ENCODE measurements at regions not wholly inside any gene's neighbourhood (a gene's known extent, or its start where the extent isn't known, plus 50 kb on each side); places are given as distances from the start of the nearest gene placed in this dataset.

DNA sequence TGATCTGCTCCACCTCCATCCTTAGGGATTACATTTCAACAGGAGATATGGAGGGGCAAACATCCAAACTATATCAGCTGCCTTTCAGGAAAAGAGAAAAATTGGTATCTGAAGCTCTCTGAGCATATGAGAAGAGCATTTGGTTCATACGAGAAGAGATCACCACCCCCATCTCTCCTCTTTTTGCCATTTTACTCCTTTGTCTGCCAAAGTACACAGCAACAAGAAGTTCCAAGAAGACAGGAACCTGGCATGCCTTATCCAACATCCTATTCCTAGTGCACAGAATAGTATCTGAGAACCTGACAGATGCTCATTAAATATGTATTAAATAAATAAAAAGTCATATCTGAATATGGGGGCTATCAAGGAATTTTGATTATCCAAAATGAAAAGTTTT lies 142.5 kb upstream of the PKN2 start:
- ChIA-PET POLR2A (no interaction called here), RAD21 (ENCODE audit: unreplicated experiment) (no interaction called here), CTCF (no interaction called here), SMC1A (ENCODE audit: uncharacterized antibody, unreplicated experiment) (no interaction called here)
- H3K27ac ChIP-seq (ENCODE audit: control insufficient read depth, insufficient read depth): no peak overlapping the region
- intact Hi-C loops (cut with micrococcal nuclease; ENCODE audit: unreplicated experiment): no loop called here
- H4K20me1 ChIP-seq (ENCODE audit: control insufficient read depth, insufficient read depth): no peaks in the 10 kb centered on the region
- in situ Hi-C loops (cut with MboI): no loop called here
- 27% methylated on average over 1 of the region's 1 CpG for WGBS (ENCODE audit: insufficient coverage, insufficient replicate concordance, low lambda C conversion rate, missing lambda C conversion rate)
- H3K9ac ChIP-seq (ENCODE audit: control insufficient read depth, insufficient read depth, low read length): no peak overlapping the region
- TF ChIP-seq NR2C1 (IDR thresholded peaks at IDR 0.05): no peak
- TF ChIP-seq ESRRA (IDR thresholded peaks at IDR 0.05; ENCODE audit: low read length): no peak
- no peak for TF ChIP-seq SIX5 (IDR thresholded peaks at IDR 0.05; ENCODE audit: low read depth, low read length, severe bottlenecking)
- no peak for TF ChIP-seq PML (IDR thresholded peaks at IDR 0.05; ENCODE audit: low read length)
- no peak overlapping the region for H2AFZ ChIP-seq (ENCODE audit: control insufficient read depth, low read depth, low read length)
- H3K36me3 ChIP-seq (ENCODE audit: control insufficient read depth in 2 of 2, insufficient read depth in 2 of 2, low read length in 1 of 2): no peaks in the 10 kb centered on the region
- ATAC-seq (no peak), FAIRE-seq (no peak), DNase-seq (ENCODE audit: low read depth, low spot score) (no peak)
- peaks cover 0 to 3% of the 10 kb centered on the region in 2 experiments; a peak in 1 of 4 replicates for H3K27me3 ChIP-seq (replicated peaks in 1 of 2; ENCODE audit: control insufficient read depth in 2 of 2, insufficient read depth in 2 of 2, low read length in 1 of 2)
- no peaks in the 10 kb centered on the region for H3K4me1 ChIP-seq (ENCODE audit: control insufficient read depth, insufficient read depth, low read length)
- no peak overlapping the region for H3K4me3 ChIP-seq
- no TSS peak for BruUV-seq (replicated peaks)
- no peaks in the 10 kb centered on the region for H3K79me2 ChIP-seq (ENCODE audit: control insufficient read depth, insufficient read depth, low read length)
- no peaks in the 10 kb centered on the region for H3K9me3 ChIP-seq (replicated peaks; ENCODE audit: control insufficient read depth, insufficient read depth, low read length)
- H3K4me2 ChIP-seq (ENCODE audit: control insufficient read depth, insufficient read depth): no peak overlapping the region

GRCh38 chr1:88544195-88544594 lies 139.9 kb upstream of the PKN2 start:
- no TSS peak for BruUV-seq (replicated peaks)
- TF ChIP-seq RUNX3 (IDR thresholded peaks at IDR 0.05; ENCODE audit: low read length) (no peak), REST (IDR thresholded peaks at IDR 0.05; ENCODE audit: low read depth, low read length) (no peak), MXI1 (IDR thresholded peaks at IDR 0.05; ENCODE audit: low read depth, low read length) (no peak), NR2C2 (IDR thresholded peaks at IDR 0.05; ENCODE audit: borderline replicate concordance, control insufficient read depth, insufficient read length, low read depth) (no peak), E2F4 (IDR thresholded peaks at IDR 0.05; ENCODE audit: low read depth, low read length) (no peak), ESRRA (IDR thresholded peaks at IDR 0.05; ENCODE audit: low read length) (no peak), DPF2 (IDR thresholded peaks at IDR 0.05) (no peak), MYB (IDR thresholded peaks at IDR 0.05; ENCODE audit: borderline replicate concordance, low read depth, low read length) (no peak), BRCA1 (IDR thresholded peaks at IDR 0.05; ENCODE audit: low read depth, low read length) (no peak), NRF1 (conservative IDR thresholded peaks at IDR 0.05; ENCODE audit: low read depth, low read length) (no peak), JUND (IDR thresholded peaks at IDR 0.05; ENCODE audit: low read depth, low read length) (no peak)
- RAD21 ChIA-PET (ENCODE audit: unreplicated experiment): no interaction called here

More at GRCh38 chr1:88544195-88544594, 139.9 kb upstream of the PKN2 start:
- no peak for DNase-seq (ENCODE audit: low read depth, low spot score)
- intact Hi-C loops (cut with micrococcal nuclease; ENCODE audit: unreplicated experiment) (no loop called here), in situ Hi-C loops (cut with MboI) (no loop called here)
- H3K27ac ChIP-seq (ENCODE audit: control insufficient read depth, insufficient read depth): no peak overlapping the region
- no peak overlapping the region for H2AFZ ChIP-seq (ENCODE audit: control insufficient read depth, low read depth, low read length)
- peaks cover 0 to 3% of the 10 kb centered on the region in 2 experiments; a peak in 1 of 4 replicates for H3K27me3 ChIP-seq (replicated peaks in 1 of 2; ENCODE audit: control insufficient read depth in 2 of 2, insufficient read depth in 2 of 2, low read length in 1 of 2)
- no peaks in the 10 kb centered on the region for H3K4me1 ChIP-seq (ENCODE audit: control insufficient read depth, insufficient read depth, low read length)
- no peak for ATAC-seq
- SMC1A ChIA-PET (ENCODE audit: uncharacterized antibody, unreplicated experiment): no interaction called here
- POLR2A ChIA-PET: no interaction called here
- H3K79me2 ChIP-seq (ENCODE audit: control insufficient read depth, insufficient read depth, low read length): no peaks in the 10 kb centered on the region
- no peaks in the 10 kb centered on the region for H4K20me1 ChIP-seq (ENCODE audit: control insufficient read depth, insufficient read depth)
- H3K9me3 ChIP-seq (replicated peaks; ENCODE audit: control insufficient read depth, insufficient read depth, low read length): no peaks in the 10 kb centered on the region
- FAIRE-seq: no peak
- H3K9ac ChIP-seq (ENCODE audit: control insufficient read depth, insufficient read depth, low read length): no peak overlapping the region
- no peak overlapping the region for H3K4me2 ChIP-seq (ENCODE audit: control insufficient read depth, insufficient read depth)
- CTCF ChIA-PET: interaction anchor here (1.7 kb wide), 1 partner anchor 16 kb away, joined by 3 read pairs; no protein-coding TSS in a partner anchor
- H3K4me3 ChIP-seq: no peak overlapping the region
- no peaks in the 10 kb centered on the region for H3K36me3 ChIP-seq (ENCODE audit: control insufficient read depth in 2 of 2, insufficient read depth in 2 of 2, low read length in 1 of 2)

Data from GM12878 (cell line).